NCI-H82 (cell line): ENCODE measurements at regions not wholly inside any gene's neighbourhood (a gene's known extent, or its start where the extent isn't known, plus 50 kb on each side); places are given as distances from the start of the nearest gene placed in this dataset.
A peak's percentile ranks its signal among the peaks of the same experiment; 100 is the strongest.
"Not testable (repeated sequence)": the region's sequence is repeated elsewhere in the genome, so short reads cannot be mapped to it uniquely, and the experiment has no call there.

ENCODE experiments used
- DNase-seq: peaks from one replicate; lab custom pipeline; 2025; lab: John Stamatoyannopoulos, UW

DNA sequence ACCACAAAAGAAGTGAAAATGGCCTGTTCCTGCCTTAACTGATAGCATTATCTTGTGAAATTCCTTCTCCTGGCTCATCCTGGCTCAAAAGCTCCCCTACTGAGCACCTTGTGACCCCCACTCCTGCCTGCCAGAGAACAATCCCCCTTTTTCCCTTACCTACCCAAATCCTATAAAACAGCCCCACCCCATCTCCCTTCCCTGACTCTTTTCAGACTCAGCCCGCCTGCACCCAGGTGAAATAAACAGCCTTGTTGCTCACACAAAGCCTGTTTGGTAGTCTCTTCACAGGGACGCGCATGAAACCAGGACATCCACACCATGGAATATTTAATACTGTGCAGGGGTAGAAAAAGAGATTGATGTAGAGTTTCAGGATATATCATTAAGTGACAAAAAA, 1677.0 kb downstream of the C4orf33 start:
- DNase-seq = not testable (repeated sequence)

GRCh38 chr4:130808492-130808891, 1712.5 kb downstream of the C4orf33 start:
- peak; percentile 55 for DNase-seq

GRCh38 chr4:130812117-130812765, 1716.3 kb downstream of the C4orf33 start:
- DNase-seq = no peak

GRCh38 chr4:130814896-130815295, 1718.9 kb downstream of the C4orf33 start:
- no peak for DNase-seq

GRCh38 chr4:130820448-130820847, 1724.5 kb downstream of the C4orf33 start:
- no peak for DNase-seq

- no peak for DNase-seq
Observed at GRCh38 chr4:130825284-130825683, 1729.3 kb downstream of the C4orf33 start.

DNA sequence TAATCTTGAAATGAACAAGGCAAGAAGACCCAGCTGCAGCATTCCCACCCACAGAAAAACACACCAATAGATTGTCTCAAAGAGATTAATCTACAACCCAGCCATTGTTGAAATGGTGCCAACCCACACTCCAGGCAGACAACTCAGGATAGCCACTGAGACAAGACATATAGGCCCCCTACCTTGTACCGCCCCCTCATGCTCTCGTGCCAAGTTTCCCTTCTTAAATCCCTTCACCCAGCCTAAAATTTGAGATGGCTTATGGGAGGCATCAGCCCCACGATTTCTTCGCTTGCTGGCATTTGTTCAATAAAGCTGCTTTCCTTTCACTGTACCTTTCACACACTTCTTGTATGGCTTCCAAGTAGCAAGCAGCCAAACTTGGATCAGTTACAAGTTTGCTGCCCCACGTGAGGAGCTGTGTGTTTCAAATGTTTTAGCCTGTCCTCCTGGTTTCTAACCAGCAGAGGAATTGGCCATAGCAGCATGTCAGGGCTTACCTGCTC, 1754.1 kb downstream of the C4orf33 start:
- DNase-seq = no peak

DNA sequence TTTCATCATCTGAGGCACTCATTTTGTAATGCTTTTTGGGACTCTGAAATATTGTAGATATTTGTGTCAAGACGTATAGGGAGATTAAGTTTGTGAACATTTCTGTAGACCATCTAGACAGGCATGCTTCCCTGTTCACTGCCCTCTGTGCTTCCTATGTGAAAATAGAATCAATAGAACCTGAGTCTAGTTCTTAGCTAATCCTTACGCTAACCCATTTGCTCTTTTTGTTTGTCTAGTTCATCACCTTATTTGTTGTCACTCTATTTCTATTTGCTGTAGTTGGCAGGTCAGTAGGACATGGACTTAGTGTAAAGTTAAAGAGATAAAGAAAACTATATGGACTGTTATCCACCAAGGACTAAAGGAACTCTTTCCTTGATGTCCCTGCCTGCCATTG, 1755.2 kb downstream of the C4orf33 start:
- DNase-seq = no peak

DNA sequence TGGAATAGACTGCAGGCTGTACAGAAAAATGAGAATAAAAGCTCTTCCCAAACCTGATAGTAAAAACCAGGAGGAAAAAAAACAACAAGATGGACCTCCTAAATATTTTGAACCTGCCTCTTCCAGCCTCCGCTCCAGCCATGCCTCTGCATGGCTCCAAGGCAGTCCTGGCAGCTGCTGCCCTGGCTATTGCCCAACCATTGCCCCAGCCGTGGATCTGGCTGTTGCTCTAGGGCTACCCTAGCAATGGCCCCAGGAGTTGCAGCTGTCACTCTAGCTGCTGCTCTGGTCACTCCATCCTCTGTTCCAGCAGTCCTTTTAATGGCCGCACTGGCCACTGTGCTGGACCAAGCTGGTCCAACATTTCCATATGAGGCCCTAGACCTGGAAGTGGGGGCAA, 1756.0 kb downstream of the C4orf33 start:
- no peak for DNase-seq

- DNase-seq = no peak
Observed at GRCh38 chr4:130855533-130855932, 1759.6 kb downstream of the C4orf33 start.

GRCh38 chr4:130859991-130860390, 1764.0 kb downstream of the C4orf33 start:
- DNase-seq = no peak

DNA sequence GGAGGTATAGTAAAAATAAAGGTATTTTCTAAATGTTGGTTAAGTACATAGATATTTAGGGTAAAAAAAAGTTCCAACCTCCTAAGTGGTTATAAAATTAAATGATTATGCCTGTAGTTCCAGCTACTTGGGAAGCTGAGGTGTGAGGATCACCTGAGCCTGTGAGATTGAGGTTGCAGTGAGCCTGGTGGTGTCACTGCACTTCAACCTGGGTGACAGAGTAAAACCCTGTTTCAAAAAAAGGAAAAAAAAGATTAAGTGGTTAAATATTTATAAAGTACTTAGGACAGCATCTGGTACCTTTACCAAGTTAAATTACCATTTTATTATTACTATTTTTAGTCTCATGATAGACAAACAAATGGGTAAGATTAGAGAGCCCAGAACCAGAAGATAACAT, 1801.0 kb downstream of the C4orf33 start:
- no peak for DNase-seq

- DNase-seq = no peak
Observed at GRCh38 chr4:130901321-130901720, 1805.4 kb downstream of the C4orf33 start.

- no peak for DNase-seq
Observed at GRCh38 chr4:130922955-130923354, 1827.0 kb downstream of the C4orf33 start.

DNA sequence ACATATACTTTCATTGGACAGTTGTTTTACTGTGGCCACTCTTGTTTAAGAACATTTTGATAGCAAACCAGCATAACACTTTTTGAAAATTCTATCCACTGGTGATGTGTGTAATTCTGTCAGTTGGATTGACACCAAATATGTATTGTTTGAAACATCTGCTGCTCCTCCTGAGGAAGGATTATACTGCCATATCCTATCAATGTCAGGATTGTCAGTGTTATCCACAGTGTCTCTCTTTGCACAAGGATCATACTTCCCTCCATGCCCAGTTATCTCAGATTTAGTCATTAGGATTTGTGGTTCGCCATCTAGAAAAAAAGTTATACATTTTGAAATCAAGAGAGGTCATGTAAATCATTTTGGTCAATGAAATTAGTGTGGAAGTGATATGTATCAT, 1859.6 kb downstream of the C4orf33 start:
- DNase-seq = peak; percentile 53

GRCh38 chr4:130985371-130985770, 1889.4 kb downstream of the C4orf33 start:
- peak; percentile 48 for DNase-seq

- DNase-seq = no peak
Observed at GRCh38 chr4:130995988-130996387, 1900.0 kb downstream of the C4orf33 start.

DNA sequence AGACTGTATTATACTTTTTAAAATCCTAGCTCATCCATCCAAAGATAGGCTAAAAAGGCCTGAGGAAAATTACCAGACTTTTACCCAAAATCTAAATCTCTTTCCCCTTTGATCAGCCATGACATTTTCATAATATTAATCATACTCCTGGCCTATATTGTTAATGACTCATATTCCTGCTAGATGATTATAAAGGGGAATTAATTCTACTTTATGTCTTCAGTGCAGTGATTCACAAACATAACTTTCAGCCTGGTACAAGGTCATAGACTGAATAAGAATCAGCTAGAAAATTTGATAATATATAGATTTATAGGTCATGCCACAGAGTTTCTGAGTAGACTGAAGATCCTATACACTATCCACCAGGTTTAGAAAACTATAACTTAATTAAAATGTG, 1905.4 kb downstream of the C4orf33 start:
- no peak for DNase-seq

DNA sequence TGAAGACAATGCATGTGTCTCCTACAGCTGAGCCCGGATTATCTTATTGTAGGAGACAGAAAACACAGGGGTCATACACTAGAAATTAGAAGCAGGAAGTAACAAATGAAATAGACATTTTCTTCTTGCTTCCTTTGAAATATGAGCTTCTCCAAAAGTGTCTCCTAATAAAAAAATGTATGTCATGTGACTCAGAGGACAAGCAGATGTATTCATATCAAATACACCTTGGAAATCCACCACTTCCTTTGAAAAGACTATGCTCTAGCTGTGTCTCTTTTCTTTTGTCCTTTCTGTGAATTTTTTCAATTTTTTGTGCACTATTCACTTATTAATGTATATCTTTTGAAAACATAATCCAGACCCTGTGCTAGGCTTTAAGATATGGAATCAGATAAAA, 1906.2 kb downstream of the C4orf33 start:
- no peak for DNase-seq

GRCh38 chr4:131006388-131006787, 1910.4 kb downstream of the C4orf33 start:
- no peak for DNase-seq

- not testable (repeated sequence) for DNase-seq
Observed at GRCh38 chr4:131011961-131012360, 1916.0 kb downstream of the C4orf33 start.

GRCh38 chr4:131013226-131013625, 1917.3 kb downstream of the C4orf33 start:
- DNase-seq = no peak

DNA sequence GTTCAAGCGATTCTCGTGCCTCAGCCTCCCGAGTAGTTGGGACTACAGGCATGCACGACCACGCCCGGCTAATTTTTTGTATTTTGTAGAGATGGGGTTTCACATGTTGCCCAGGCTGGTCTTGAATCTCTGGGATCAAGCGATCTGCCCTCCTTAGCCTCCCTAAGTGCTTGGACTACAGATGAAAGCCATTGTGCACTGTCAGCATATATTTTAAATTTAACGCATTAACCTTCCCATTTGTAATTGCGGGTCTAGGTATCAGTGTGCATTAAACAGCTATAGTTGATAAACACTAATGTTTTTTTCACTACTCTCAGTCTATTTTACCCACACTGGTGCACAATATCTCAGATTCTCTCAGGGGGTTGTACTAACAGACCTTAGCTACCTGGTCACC, 1930.8 kb downstream of the C4orf33 start:
- DNase-seq = no peak

- DNase-seq = no peak
Observed at GRCh38 chr4:131044368-131044767, 1948.4 kb downstream of the C4orf33 start.
